Neural cell (in vitro differentiated cells): ENCODE measurements at regions not wholly inside any gene's neighbourhood (a gene's known extent, or its start where the extent isn't known, plus 50 kb on each side); places are given as distances from the start of the nearest gene placed in this dataset.

Source experiments
- CTCF ChIP-seq: fragments of 450-650 bp; IDR thresholded peaks from 2 replicates; pipeline ENCODE4 v1.5.1; 2014; ENCODE audit warnings: antibody characterized with exemption, mild to moderate bottlenecking, moderate library complexity; ENCODE audit not compliant: poor library complexity, severe bottlenecking
- EP300 ChIP-seq: fragments of 450-650 bp; conservative IDR thresholded peaks from 2 replicates; pipeline ENCODE4 v1.6.1; 2014; ENCODE audit warnings: antibody characterized with exemption, mild to moderate bottlenecking, moderate library complexity; ENCODE audit not compliant: poor library complexity, severe bottlenecking
- EZH2 ChIP-seq: fragments of 200-600, 300-800 bp; shearing (Covaris generic), sonication (generic); IDR thresholded peaks from 2 replicates; pipeline ENCODE4 v1.6.1; 2014; ENCODE audit warnings: antibody characterized with exemption, low read length, borderline replicate concordance, mild to moderate bottlenecking; ENCODE audit not compliant: insufficient read depth, poor library complexity, severe bottlenecking

GRCh38 chr10:71038921-71039320 lies 150.6 kb upstream of the PCBD1 start:
- no peak for TF ChIP-seq CTCF
- TF ChIP-seq EZH2, result no peak
- no peak for TF ChIP-seq EP300
